Erythroblast (primary cell): ENCODE measurements at regions not wholly inside any gene's neighbourhood (a gene's known extent, or its start where the extent isn't known, plus 50 kb on each side); places are given as distances from the start of the nearest gene placed in this dataset.

Source experiments
- DNase-seq, 2 experiments: peaks; one replicate each; lab custom pipeline; 2025; lab: John Stamatoyannopoulos, UW
- GATA1 ChIP-seq: IDR thresholded peaks from 2 replicates; pipeline ENCODE4 v1.6.1; 2011; ENCODE audit warnings: low read depth, mild to moderate bottlenecking, control low read depth, low read length, moderate library complexity
- POLR2A ChIP-seq: IDR thresholded peaks from 2 replicates; pipeline ENCODE4 v1.6.1; 2011; ENCODE audit warnings: mild to moderate bottlenecking, low read length

DNA sequence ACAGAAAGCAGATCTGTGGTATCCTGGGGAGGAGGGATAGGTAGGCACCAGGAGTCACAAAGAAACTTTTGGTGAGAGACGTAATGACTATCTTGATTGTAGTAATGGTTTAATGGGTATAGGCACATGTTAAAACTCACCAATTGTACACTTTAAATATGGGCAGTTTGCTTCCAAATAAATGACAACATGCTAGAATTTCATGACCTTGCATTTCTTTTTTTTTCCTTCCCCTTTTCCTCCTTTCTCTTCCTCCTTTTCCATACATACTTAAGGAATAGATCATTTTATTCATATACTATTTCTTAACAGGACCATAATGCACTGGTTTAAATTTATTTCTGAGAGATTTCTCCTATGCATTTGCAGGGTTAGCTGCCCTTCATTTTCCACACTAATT lies 341.8 kb downstream of the TMEM182 start:
- no peak for DNase-seq
- TF ChIP-seq GATA1 (no peak), POLR2A (no peak)

DNA sequence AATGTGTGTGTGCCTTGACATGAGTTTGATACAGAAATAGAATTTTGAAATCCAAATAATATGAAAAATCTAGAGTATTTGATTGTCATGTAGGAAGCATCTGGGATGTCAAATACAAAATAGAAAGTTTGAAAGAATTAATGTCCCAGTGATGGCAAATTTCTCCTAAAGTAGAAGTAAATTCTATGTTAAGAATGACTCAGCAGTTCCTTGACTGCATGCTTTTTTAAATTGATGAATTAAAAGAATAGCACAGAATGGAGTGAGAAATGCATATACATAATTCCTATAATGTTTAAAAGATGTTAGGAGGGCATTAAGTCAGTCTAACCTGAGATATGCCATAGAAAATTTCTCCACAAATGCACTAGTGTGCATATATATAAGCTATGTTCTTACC lies 357.5 kb downstream of the TMEM182 start:
- no peak for TF ChIP-seq GATA1
- TF ChIP-seq POLR2A, result no peak
- no peak for DNase-seq

DNA sequence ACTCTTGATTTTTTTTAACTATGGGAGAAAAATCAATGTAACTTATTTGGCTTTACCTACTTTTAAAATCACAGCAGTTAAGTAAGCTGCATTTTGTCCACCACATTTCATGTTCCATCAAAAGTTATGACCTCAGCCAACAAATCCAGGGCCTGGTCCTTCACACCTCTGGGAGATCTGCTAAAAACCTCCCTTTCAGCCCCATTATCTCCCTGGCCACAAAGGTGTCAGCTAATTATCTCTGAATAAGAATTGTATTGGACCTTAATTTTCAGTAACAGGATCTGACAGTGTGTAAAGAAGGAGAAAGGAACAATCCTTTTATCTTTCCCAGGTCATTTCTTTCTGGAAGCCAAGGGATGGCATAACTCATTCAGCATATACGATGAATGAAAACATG lies 359.3 kb downstream of the TMEM182 start:
- DNase-seq, result no peak
- TF ChIP-seq POLR2A (no peak), GATA1 (no peak)

GRCh38 chr2:103123516-103123915 lies 361.7 kb downstream of the TMEM182 start:
- no peak for DNase-seq
- no peak for TF ChIP-seq POLR2A

- DNase-seq, result no peak
- TF ChIP-seq POLR2A (no peak), GATA1 (no peak)
These were observed 369.0 kb downstream of the TMEM182 start for GRCh38 chr2:103130857-103131256.

- no peak for DNase-seq
- TF ChIP-seq GATA1 (no peak), POLR2A (no peak)
These were observed 370.8 kb downstream of the TMEM182 start for GRCh38 chr2:103132536-103133217.

- TF ChIP-seq POLR2A (no peak), GATA1 (no peak)
- DNase-seq, result no peak
These were observed 373.8 kb downstream of the TMEM182 start for GRCh38 chr2:103135679-103136078.

DNA sequence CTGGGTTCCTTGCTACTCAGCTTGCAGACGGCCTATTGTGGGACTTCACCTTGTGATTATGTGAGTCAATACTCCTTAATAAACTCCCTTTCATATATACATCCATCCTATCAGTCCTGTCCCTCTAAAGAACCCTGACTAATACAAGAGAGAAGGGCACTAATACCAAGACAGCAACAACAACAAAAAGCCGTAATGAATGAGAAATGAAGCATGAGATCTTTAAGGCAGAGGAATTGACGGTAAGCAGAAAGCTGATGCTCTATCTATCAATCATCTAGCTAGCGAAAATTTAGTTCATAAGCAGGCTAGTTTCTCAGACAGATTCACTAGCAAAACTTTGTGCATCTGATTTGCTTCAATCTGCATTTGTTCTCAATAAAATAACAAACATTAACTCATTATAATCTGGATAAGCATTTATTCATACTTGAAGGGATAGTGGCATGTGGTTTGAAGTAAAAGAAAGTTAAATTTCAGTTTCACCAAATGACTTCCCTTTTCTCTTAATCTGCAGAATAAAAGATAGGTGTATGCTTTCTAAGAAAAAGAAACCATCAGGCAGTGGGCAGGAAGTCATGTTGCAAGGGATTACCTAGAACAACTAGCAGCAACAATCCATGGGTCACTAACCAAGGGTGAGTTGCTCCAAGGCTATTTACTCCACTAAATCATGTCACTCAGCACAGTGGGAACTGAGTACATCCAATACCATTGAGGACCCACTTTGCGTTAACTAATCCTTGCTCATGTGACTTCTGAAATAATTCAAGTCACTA lies 376.5 kb downstream of the TMEM182 start:
- no peak for DNase-seq
- TF ChIP-seq POLR2A (no peak), GATA1 (no peak)

DNA sequence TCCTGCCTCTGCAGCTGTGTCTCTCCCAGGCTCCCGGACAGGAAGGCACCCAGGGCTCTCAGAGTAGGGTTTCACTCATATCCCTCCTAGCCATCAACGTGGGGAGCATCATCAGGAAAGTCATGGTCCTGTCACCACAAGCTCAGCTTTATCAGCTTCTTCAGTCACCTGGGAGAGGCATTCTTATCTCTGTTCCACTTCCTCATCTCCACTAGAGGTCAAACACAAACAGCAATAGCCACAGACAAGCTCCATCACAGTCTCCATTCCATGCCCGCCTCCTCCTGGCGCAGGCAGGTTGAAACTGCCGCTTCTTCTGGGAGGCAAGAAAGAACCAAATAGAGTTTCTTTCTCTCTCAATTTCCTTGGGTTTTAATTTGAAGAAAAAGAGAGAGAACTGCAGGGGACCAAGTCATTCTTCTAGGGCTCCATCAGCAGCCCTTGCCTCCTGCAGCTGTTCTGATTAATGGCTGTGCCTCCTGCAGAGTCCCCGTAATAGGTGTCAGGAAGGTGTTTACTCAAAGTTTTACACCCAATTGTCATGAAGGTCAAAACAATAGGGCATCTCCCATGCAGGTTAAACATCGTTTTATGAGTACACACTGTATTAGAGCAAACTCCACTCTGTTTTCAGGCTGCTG lies 377.9 kb downstream of the TMEM182 start:
- no peak for DNase-seq
- TF ChIP-seq GATA1 (no peak), POLR2A (no peak)

DNA sequence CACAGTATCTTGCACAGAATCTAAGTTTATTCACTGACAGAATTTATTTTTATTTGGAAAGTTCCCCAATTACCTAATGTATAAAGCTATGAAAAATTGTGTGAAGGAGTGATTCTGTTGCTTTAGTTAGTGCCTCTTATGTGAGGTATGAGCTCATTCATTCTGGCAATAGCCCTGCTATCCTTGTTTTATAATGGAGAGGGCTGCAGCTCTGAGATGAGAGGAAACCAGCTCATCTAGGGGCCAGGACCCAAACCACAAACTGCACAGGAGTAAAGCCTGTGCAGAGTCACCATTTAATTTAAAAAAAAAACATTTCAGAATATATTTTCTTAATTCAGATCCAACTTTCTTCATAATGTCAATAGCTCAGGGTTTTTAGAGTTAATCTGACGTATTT lies 383.0 kb downstream of the TMEM182 start:
- no peak for TF ChIP-seq POLR2A
- no peak for TF ChIP-seq GATA1
- no peak for DNase-seq

- no peak for TF ChIP-seq POLR2A
- no peak for TF ChIP-seq GATA1
- DNase-seq, result no peak
These were observed 383.9 kb downstream of the TMEM182 start for GRCh38 chr2:103145739-103146138.

- TF ChIP-seq GATA1, result no peak
- no peak for TF ChIP-seq POLR2A
- DNase-seq, result no peak
These were observed 389.2 kb downstream of the TMEM182 start for GRCh38 chr2:103151046-103151445.

GRCh38 chr2:103152556-103152955 lies 390.7 kb downstream of the TMEM182 start:
- no peak for DNase-seq

More at GRCh38 chr2:103152556-103152955, 390.7 kb downstream of the TMEM182 start:
- TF ChIP-seq POLR2A (no peak), GATA1 (no peak)
